Right kidney (tissue), 1 donor: ENCODE measurements at regions not wholly inside any gene's neighbourhood (a gene's known extent, or its start where the extent isn't known, plus 50 kb on each side); places are given as distances from the start of the nearest gene placed in this dataset.

ENCODE experiments used
- DNase-seq: peaks from one replicate; pipeline ENCODE4 v3.0.0-alpha.2; 2016

DNA sequence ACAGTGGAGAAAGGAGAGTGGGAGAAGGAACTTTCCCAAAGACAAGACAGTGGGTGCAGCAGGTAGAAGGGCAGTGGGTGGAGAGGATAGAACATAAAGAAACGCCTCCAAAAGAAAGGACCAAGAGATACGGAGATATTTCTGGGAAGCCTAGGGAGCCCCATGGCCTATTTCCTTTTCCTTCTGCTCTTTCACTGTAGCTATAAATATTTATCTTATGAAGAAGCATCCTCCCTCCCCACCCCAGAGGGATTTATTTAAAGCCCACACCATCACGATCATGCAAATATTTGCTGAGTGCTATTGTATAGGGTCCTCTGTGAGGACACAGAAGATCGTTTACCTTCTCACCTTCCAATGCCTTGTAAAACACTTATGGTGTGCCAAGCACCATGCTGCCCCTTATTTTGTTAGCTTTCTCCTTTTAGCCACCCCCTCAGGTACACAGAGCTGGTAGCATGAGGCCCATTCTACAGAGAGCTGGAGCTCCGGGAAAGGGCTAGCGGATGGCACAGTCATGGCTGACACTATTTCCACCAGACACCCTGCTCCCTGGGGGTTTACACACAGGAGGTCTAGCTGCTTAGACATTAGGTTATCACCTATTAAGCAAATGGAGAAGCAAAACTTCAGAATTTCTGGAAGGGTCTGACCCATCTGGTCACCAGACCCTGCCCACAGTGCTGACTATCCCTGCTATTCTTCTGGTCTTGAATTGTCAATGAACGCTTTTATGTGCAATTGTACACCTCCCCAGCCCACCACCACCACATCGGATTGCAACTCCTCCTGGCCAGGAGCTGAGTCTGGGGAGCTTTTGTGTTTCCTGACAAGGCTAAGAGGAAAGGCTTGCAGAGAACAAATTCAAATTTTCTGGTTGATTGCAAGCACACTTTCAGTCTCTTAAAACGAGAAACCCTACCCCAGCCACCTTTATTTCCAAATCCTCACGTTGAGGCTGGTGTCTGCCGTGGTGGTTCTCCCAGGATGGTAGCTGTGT lies 91.8 kb upstream of the KLF7 start:
- DNase-seq: no peak

DNA sequence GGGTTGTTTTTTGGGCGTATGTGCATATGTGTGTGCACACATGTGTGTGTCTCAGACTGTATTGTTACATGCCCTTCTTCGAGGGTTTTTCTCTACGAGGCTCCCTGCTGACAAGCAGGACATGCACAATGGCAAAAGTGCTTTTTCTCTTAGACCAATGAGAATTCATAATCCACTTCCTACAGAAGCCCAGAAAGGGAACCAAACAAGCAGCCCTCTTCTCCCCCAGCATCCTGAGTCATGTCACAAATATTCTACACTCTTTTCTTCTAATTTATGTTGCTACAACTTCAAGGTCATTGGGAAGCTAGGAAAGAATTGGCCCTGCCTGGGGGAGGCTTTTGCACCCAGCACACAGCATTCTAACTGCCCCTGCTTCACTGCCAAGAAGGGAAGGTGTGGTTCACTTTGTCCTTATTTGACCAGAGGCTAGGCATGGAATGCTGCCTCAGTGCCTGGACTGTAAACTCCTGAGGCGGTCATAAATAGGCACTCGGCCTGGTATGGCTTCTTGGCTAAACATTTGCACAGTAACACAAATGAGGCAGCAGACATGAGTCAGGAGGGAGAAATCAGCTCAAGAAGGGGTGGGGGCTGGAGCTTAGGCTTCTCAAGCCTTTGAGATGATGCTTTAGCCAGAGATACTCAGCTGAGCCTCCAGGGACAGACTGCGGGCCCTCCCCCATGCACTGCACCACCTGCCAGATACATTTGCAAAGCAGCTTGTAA lies 92.7 kb upstream of the KLF7 start:
- no peak for DNase-seq

DNA sequence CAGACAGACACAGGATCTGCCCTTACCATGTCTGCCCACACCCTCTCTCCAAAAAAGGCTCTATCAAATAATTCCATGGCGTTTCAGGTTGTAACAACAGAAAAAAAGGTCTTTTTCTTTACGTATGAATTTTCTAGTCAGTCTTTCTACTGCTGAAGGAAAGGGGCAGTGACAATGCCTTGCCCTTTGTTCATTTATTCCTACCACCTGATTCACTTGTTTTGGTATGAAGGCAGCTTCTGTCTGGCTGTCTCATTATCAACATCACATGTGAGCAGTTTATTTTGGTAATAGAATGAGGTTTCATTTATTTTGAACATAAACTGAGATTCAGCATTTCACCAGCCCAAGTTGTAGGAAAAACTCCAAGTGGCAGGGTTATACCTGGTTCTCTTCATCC lies 94.3 kb upstream of the KLF7 start:
- no peak for DNase-seq

DNA sequence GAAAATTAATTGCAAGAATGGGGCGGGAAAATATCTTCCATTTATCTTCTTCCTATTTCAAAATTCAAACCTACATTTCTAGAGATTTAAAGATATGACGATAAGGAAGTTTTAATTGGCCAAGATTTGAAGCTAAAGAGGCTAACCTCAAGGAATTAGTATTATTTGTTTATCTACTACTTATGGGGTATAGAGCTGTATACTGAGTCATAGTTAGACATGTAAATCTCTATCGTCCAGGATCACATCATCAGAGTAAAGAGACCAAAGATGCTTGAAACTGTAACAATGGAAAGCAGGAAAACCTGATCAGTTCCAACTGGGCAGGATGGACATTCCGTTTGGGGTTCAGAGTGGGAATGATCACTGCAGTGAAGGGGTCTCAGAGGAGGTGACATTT lies 95.2 kb upstream of the KLF7 start:
- DNase-seq: no peak

DNA sequence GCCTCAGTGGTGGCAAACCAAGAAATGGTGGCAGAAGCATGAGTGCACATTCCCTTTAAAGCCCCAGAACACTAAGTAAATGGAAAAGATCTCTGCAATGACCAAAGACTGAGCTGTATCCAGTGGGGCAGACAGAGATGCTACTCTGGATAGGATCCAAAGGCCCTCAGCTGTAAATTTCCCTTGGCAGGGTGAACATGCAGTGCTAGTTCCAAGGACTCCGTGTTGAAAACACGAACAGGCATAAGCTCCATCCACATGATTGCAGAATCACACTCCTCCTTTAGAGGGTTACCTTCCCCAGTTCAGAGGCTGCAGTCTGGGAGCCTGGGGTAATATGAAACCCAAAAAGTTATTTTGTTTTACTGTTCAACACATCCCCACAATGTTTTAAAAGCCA lies 98.6 kb upstream of the KLF7 start:
- DNase-seq: no peak

DNA sequence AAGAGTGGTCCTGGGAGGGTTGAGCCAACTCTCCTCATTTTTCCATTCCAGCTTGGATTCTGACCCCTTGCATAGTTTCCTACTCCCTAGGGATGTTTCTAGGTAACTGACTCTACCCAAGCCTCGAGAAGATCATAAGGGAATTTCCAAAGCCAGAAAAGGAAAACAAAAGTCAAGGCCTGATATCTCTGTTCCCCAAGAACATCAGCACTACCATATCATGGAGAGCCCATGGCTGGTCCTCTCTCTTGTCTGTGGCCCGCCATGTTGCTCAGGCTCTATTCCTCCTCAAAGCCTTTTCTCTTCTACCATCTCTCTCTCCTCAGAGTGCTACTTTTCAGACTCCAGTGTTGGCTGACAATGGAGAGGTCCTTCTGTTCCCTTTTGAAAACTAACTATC lies 99.6 kb upstream of the KLF7 start:
- DNase-seq: no peak

DNA sequence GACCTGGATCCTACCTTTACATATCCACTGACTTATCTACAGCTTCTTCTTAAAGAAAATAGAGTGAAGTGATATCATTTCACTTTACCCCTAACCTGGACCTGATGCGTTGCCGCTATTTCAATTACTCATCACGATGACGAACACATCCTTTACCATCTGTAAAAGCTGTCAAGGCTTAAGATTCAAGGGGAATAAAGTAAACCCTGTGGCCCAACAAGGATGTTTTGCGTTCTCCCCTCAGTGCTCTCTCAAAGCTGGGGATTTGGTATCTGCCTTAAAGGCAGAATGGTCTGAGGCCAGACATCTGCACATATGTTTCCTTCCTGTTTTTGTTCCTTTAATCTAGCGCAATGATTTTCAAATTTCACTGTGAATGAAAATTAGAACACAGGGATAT lies 100.1 kb upstream of the KLF7 start:
- DNase-seq: no peak

DNA sequence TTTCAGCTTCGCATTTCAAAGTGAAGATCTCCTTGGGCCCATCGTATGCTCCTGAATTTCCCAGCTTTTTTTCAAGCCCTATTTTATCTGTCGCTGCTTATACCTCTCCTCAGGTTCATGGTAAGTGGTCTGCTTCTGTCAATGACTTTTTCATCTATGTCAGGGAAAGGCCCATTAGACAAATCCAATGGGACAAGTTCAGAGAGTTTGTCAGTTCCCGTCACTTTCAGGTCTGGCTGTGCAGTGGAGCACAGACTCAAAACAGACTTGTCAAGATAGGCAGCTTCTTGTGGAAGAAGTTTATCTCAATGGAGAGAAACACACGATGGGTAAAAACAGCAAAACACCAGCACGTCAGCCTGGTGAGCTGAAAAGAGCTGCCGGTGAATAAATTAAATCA lies 100.9 kb upstream of the KLF7 start:
- no peak for DNase-seq

DNA sequence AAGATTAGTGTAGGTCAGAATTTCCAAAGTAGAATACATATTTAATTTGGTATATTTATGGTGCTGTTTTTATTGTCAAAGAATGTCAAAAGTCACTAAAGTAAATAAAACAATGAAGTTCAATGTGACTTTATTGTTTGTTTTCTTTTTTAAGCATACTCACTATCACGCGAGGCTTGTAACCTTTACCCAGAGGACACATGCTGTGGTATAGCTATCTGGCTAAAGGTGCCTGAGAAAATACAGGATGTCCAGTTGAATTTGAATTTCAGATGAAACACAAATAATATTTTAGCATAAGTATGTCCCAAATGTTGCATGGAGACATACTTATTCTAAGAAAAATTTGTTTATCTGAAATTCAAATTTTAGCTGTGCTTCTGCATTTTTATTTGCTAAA lies 103.3 kb upstream of the KLF7 start:
- no peak for DNase-seq

DNA sequence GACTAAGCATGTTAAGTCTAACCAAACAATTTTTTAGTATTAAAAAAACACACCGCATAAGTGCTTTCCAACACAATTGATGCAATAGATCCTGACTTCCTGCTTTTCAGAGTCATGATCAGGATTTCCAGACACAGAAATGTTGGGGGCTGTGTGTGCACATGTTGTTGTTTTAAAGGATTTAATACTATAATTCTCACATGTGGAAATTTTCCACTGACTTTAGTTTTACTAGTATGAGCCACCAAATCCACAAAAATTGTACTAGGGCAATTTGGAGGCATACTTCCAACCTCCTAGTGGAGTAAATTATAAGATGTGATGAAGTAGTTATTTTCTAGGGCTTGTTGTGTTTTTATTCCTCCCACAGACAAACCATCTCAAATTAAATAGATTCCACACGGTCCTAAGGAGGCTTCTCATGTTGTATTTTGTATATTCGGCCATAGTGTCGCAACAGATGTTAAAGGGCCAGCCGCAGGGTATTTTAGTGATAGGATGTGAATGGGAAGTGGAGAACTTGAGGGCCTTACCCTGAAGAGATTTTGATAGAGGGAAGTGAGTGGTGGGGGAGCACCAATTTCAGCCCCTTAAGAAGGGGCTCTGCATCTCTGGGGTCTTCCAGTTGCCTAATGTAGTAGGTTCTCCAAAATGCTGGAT lies 108.9 kb upstream of the KLF7 start:
- no peak for DNase-seq

DNA sequence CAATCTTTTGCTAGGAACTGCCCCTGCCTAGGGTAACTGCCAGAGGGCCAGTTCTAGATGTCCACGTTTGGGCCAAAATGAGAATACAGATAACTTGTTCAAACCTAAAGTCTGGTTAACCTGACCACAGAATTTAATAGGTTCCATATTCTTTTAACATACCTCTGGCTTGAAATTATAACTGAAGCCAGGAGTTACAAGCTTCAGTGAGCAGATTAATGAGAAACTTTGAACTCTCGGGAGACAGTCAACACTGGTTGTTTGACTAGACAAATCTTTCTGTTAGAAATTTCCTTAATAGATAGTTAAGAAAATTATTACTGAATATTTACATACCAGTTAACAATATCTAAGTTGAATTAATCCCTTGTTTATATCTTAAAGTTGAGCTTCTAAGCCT lies 110.0 kb upstream of the KLF7 start:
- DNase-seq: no peak

DNA sequence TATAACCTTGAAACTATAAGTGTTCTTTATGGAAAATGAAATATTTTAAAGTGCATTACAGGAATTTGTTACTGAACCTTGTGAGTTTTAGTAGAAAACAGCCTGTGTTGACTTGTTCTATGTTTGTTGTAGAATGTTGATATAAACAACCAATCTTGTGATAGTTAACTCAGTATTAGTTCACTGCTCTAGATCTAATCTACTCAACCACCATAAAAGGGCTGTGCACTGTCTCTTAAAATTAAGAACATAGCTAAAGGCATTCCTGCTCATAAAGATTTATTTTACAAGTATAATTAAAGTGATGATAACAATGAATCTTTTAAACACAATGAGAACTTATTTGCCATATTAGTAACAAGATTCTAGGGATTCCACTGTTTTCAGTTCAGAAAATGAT lies 110.5 kb upstream of the KLF7 start:
- no peak for DNase-seq

DNA sequence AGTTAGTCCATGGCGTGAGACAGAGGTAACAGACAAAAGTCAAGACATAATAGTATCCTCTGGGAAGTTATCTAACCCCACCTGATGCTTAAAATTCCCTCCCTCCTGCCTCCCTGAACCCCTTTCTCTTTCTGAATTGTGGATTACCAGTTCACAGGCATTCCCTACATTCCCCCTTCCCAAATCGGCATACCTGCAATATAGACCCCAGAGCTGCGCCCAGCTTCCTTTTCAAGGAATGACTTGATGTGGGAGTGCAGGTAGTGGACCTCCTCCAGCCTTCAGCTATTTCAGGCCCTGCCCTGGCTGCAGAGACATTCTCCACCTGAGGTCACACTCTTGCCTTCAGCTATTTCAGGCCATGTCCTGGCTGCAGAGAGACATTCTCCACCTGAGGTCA lies 111.1 kb upstream of the KLF7 start:
- no peak for DNase-seq

DNA sequence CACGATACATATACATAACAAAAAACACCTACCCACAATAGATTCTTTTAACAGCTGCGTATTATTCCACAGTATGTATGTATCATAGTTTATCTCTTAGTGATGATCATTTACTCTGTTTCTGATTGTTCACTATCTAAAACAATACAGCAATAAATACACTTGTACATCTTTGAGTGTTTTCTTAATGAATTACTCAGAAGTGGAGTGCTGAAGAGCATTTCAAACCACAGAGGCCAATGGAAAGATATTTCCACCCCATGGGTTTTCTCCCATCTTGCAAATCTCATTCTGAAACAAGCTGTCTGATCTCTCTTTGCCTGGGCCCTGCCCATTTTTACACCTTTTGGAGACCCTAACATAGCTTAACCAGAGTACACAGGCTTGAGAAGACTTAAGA lies 113.8 kb upstream of the KLF7 start:
- no peak for DNase-seq

DNA sequence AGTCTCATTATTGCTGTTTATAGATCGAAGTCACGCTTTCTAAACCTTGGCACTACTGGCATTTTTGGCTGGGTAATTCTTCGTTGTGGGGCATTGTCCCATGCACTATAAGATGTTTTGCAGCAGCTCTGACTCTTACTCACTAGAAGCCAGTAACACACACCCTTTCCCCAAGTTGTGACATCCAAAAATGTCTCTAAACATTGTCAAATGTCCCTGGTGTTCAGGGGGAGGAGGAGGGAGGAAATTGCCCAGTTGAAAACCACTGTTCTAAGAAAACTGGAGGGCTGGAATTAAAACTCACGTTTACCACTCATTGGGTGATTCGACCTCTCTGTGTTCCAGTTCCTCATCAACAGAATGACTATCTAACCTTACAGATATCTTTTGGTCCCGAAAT lies 115.7 kb upstream of the KLF7 start:
- no peak for DNase-seq

DNA sequence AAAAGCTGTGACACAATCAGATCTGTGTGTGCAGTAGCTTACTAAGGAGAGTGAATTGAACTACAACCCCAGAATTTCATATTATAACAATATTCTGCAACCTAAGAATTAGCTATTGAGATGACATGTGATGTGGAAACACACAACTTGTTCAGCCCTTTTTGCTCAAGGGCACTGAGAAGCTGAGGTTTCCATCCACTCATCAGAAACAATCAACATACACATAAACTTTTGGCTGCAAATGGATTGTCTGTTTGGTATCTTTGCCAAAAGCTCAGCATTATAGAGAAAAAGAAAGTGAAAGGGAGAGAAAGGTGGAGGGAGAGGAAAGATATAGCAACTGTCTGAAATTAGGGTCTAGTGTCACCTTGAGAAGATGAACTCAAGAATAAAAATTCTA lies 117.2 kb upstream of the KLF7 start:
- DNase-seq: no peak

DNA sequence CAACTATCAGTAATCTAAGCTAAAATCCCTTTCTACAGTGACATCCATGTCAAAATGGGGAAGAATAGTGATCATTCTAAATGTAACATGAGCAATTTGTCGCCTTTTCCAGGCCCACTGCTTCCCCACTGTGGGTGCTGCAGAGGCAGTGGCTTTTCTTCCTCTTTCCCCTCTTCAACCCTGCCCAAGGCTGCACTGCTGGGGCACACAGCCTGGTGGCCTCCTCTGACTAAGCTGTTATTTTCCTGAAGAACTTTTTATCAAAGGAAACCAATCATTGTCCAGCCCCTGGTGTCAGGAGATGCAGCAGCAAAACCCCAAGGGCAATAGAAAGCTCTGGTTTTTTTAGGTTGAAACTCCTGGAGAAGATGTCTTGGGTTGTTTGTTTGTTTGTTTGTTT lies 117.6 kb upstream of the KLF7 start:
- DNase-seq: no peak

DNA sequence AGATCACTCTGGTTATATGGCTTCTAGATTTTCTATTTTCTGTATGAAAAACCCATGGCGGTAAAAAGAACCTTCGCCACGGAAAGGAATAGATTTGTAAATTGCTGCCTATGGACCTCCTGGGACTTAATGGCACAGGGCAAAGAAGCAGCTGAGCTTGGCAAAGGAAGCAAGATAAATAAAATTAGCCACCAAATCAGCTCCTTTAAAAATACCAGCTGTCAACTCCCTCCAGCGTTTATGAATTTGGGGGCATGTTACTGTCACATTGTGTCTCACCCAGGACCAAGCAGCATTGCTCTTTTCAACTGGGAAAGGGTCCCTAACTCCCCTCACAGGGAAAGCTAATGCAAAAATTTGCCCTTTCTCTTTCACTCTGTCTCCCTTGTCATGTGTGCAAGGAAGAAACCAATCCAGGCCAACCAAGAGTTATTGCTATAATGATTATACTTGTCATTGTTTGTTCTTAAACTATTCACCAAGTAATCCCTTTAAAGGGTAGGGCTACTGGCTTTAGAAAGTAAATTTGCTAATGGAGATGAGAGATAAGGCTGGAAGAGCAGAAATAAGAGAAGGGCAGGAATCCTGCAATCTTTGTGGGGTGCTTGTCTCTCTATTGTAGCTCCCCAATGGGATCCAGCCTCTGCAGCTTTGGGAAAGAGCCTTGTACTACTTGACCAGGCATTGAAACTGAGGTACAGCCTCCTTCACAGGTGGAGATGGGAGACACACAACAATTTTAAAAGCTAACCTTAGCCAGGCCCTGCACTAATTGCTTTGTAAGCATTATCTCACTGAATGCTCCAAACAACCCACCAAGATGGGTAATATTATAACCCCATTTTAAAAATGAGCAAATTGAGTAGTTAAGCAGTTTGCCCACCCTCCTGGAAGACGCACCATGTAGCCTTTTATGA lies 119.1 kb upstream of the KLF7 start:
- no peak for DNase-seq

DNA sequence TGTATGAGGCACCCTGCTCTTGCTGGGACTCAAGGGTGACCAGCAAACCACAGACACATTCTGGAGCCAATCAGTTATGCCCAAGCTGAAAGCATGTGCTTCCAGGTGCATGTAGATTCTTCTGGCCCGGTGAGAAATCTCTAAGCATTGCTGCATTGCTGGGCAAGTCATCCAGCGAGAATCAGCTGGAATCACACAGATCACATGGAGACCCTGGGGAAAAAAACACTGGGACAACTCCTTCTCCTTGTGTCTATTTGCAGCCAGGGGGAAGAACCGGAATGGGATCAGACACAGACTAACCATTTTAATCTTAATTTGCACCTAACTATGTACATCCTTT lies 119.7 kb upstream of the KLF7 start:
- no peak for DNase-seq

DNA sequence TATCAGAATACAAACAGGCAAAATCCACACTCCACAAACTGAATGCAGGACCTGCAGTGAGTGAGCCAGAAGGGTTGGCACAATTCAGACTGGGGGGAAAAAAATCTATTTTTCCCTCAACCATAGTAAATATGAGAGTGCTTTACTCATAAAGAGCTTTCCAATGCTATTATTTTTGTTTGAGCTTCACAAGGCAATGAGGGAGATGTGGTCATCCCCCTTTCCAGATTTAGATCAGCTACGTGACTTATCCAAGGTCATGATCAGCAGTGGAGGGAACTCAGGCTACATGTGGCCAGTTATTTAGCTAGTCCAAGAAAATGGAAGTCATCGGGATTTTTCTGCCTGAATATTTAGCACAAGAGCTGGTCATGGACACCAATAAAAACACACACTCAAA lies 120.4 kb upstream of the KLF7 start:
- no peak for DNase-seq

DNA sequence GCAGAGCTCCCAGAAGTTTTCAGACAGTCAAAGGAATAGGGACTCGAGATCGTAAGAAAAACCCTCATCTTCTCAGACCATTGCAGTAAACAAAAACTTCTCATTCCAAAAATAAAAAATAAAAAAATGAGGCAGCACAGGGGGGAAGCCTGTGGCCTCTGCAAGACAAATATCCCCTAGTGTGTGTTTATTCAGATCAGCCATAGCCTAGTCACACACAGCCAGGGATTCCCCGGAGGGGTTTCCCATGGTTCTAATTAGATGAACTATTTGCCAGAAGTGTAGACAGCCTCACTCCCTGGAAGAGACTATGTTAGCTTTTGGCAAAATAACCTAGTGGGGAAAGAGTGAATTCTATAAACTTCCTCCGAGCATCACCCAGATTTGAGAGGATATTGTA lies 122.9 kb upstream of the KLF7 start:
- DNase-seq: no peak

DNA sequence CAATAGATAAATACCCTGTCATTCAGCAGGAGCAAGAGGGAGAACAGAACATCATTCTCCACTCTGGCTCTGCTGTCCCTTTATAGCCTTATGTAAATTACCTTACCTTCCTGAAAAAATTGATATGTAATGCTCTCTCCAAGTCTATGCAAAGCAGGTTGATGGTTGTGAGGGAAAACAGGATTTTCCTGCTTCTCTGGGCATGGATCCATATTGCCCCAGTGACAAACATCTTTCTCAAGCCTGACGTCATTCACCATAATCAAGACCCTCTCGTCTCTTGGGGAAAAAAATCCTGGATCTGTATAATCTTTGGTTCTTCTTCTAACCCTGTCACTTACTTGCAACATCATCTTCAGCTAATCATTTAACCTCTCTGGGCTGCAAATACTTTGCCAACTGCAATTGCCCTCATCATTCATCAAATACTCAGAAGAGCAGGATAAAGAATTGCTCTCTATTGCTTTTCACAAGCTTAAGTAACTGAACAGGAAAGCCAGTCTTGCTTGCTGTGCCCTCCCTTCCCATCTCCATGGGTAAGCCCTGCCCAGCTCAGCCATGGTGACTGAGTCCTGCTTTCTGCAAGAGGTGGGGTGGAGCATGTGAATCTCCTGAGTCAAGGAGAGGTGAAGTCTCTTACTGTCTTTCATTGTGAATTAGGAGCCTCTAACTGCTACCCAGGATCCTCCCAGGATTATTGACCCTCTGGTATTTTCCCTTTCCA lies 123.7 kb upstream of the KLF7 start:
- no peak for DNase-seq
